CD14-positive monocyte (primary cell): ENCODE measurements at regions not wholly inside any gene's neighbourhood (a gene's known extent, or its start where the extent isn't known, plus 50 kb on each side); places are given as distances from the start of the nearest gene placed in this dataset.

Source experiments
- DNase-seq, 3 donors: peaks; one replicate each; pipeline ENCODE4 v3.0.0-alpha.2; 2011 to 2022
- H2AFZ ChIP-seq: 2 replicates; pipeline ENCODE4 v1.6.0; 2012; ENCODE audit warnings: mild to moderate bottlenecking, low read depth, low read length, inconsistent platforms; ENCODE audit not compliant: insufficient read depth, poor library complexity, severe bottlenecking
- H3K27ac ChIP-seq, 2 donors: 1 replicate in 1 of 2; 2 replicates in 1 of 2; pipeline ENCODE4 v1.5.1; 2012 to 2013; ENCODE audit warnings: low read length in 2 of 2, control low read depth in 1 of 2, inconsistent platforms in 1 of 2, low read depth in 1 of 2, mild to moderate bottlenecking in 1 of 2
- H3K27me3 ChIP-seq, 2 donors: one replicate each; pipeline versions ENCODE4 v1.6.0 to v1.6.1; 2011 to 2013; ENCODE audit warnings: low read length in 2 of 2; ENCODE audit not compliant: control insufficient read depth in 2 of 2, insufficient read depth in 2 of 2
- H3K36me3 ChIP-seq, 2 donors: replicated peaks in 1 of 2; 1 replicate in 1 of 2; 2 replicates in 1 of 2; pipeline versions ENCODE4 v1.5.1 to v1.6.1; 2012 to 2013; ENCODE audit warnings: low read length in 2 of 2, control low read depth in 1 of 2, inconsistent platforms in 1 of 2, mild to moderate bottlenecking in 1 of 2; ENCODE audit not compliant: insufficient read depth in 2 of 2, control insufficient read depth in 1 of 2
- H3K4me1 ChIP-seq, 2 donors: 1 replicate in 1 of 2; 2 replicates in 1 of 2; pipeline versions ENCODE4 v1.5.1 to v1.6.1; 2012 to 2013; ENCODE audit warnings: low read length in 2 of 2, control low read depth in 1 of 2, inconsistent platforms in 1 of 2, mild to moderate bottlenecking in 1 of 2, moderate library complexity in 1 of 2; ENCODE audit not compliant: insufficient read depth in 2 of 2, control insufficient read depth in 1 of 2
- H3K4me2 ChIP-seq: replicated peaks from 2 replicates; pipeline ENCODE3; 2012; ENCODE audit warnings: low read length, moderate library complexity, mild to moderate bottlenecking; ENCODE audit not compliant: poor library complexity, severe bottlenecking; ENCODE audit errors: extremely low read depth
- H3K4me3 ChIP-seq, 3 experiments: fragments of 200-600 bp in 1 of 3; sonication (generic) in 1 of 3; replicated peaks in 1 of 3; 1 replicate in 2 of 3; 2 replicates in 1 of 3; pipeline ENCODE4 v1.5.1; 2011 to 2013; ENCODE audit warnings: low read length in 3 of 3, mild to moderate bottlenecking in 3 of 3, control low read depth in 2 of 3, low read depth in 2 of 3, inconsistent platforms in 1 of 3, moderate library complexity in 1 of 3
- H3K79me2 ChIP-seq: 2 replicates; pipeline ENCODE4 v1.6.0; 2012; ENCODE audit warnings: mild to moderate bottlenecking, control low read depth, inconsistent platforms, low read length, moderate library complexity; ENCODE audit not compliant: insufficient read depth
- H3K9ac ChIP-seq: 2 replicates; pipeline ENCODE4 v1.6.0; 2017; ENCODE audit warnings: low read length, mild to moderate bottlenecking; ENCODE audit not compliant: insufficient read depth, poor library complexity, severe bottlenecking
- H3K9me3 ChIP-seq, 2 donors: replicated peaks in 1 of 2; 1 replicate in 1 of 2; 2 replicates in 1 of 2; pipeline versions ENCODE4 v1.5.1 to v1.6.1; 2012 to 2013; ENCODE audit warnings: low read length in 2 of 2, control low read depth in 1 of 2; ENCODE audit not compliant: control insufficient read depth in 1 of 2, insufficient read depth in 1 of 2
- H4K20me1 ChIP-seq: 2 replicates; pipeline ENCODE4 v1.6.0; 2012; ENCODE audit warnings: mild to moderate bottlenecking, low read length, control low read depth, moderate library complexity; ENCODE audit not compliant: insufficient read depth
- H3K27ac Mint-ChIP-seq, 7 donors: one replicate each; pipeline ENCODE4 v1.8.0; 2020; ENCODE audit warnings: mild to moderate bottlenecking in 7 of 7, mixed read lengths in 7 of 7, moderate library complexity in 6 of 7, inconsistent platforms in 2 of 7
- H3K27me3 Mint-ChIP-seq, 3 donors: one replicate each; pipeline ENCODE4 v1.8.0; 2021 to 2022; ENCODE audit warnings: low read depth in 3 of 3, mild to moderate bottlenecking in 3 of 3, mixed read lengths in 3 of 3, moderate library complexity in 3 of 3, inconsistent platforms in 1 of 3
- H3K36me3 Mint-ChIP-seq, 2 donors: one replicate each; pipeline ENCODE4 v1.8.0; 2020; ENCODE audit warnings: mixed read lengths in 2 of 2, inconsistent platforms in 1 of 2, mild to moderate bottlenecking in 1 of 2
- H3K4me1 Mint-ChIP-seq: one replicate; pipeline ENCODE4 v1.8.0; 2020; ENCODE audit warnings: mild to moderate bottlenecking, mixed read lengths
- H3K4me3 Mint-ChIP-seq, 2 donors: one replicate each; pipeline ENCODE4 v1.8.0; 2020; ENCODE audit warnings: mild to moderate bottlenecking in 2 of 2, mixed read lengths in 2 of 2, moderate library complexity in 1 of 2
- H3K9me3 Mint-ChIP-seq, 7 donors: one replicate each; pipeline ENCODE4 v1.8.0; 2020 to 2022; ENCODE audit warnings: mixed read lengths in 7 of 7, mild to moderate bottlenecking in 6 of 7, moderate library complexity in 6 of 7, inconsistent platforms in 2 of 7
- CTCF ChIP-seq: fragments of 200-600 bp; IDR thresholded peaks from one replicate; pipeline ENCODE4 v1.8.0; 2022; ENCODE audit warnings: antibody characterized with exemption, mild to moderate bottlenecking
- intact Hi-C, 2 donors: fragments of 100-400 bp; cut with micrococcal nuclease; formaldehyde crosslinking; loops; one replicate each; pipeline versions ENCODE4 v1.15.0 to v1.15.1; 2023

- no peaks in the 10 kb centered on the region for H3K36me3 ChIP-seq
- H3K4me3 Mint-ChIP-seq: no peak overlapping the region
- H3K4me3 ChIP-seq: no peak overlapping the region
- no peaks in the 10 kb centered on the region for H3K9me3 ChIP-seq
- no peaks in the 10 kb centered on the region for H3K4me1 ChIP-seq
- no peaks in the 10 kb centered on the region for H3K36me3 Mint-ChIP-seq
- no peaks in the 10 kb centered on the region for H3K27me3 ChIP-seq
- H3K79me2 ChIP-seq: no peaks in the 10 kb centered on the region
- H3K27ac Mint-ChIP-seq: no peak overlapping the region
- no peak overlapping the region for H3K9ac ChIP-seq
- H4K20me1 ChIP-seq: no peaks in the 10 kb centered on the region
- DNase-seq: no peak
- no peak overlapping the region for H3K27ac ChIP-seq
- no peaks in the 10 kb centered on the region for H3K27me3 Mint-ChIP-seq
- H2AFZ ChIP-seq: no peak overlapping the region
- TF ChIP-seq CTCF: no peak
- H3K4me2 ChIP-seq: no peak overlapping the region
- H3K4me1 Mint-ChIP-seq: no peaks in the 10 kb centered on the region
- intact Hi-C loops: no loop called here
- peaks cover 0 to 3% (median 0%) of the 10 kb centered on the region in 7 donors for H3K9me3 Mint-ChIP-seq
Observed at GRCh38 chr9:29648132-29648531, 2074.9 kb upstream of the C9orf72 start.

DNA sequence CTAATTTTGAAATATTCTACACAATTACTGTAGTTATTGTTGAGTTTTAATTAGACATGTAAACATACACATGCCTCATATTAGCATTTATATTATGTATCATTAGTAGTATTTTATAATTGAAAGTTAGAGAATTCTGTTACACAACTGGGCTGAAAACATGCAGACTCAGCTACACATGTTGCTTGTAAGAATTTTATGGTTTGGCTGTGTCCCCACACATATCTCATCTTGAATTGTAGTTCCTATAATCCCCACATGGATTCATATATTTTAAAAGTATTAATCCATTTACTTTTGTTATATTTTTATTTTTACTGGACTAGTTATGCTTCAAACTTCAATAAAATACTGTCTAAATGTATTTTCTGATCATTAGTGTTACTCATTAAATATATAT lies 2075.3 kb upstream of the C9orf72 start:
- H3K4me1 Mint-ChIP-seq: no peaks in the 10 kb centered on the region
- no peak overlapping the region for H3K4me3 Mint-ChIP-seq
- TF ChIP-seq CTCF: no peak
- H3K36me3 Mint-ChIP-seq: no peaks in the 10 kb centered on the region
- peaks cover 0 to 3% (median 0%) of the 10 kb centered on the region in 7 donors for H3K9me3 Mint-ChIP-seq
- DNase-seq: no peak
- Histone ChIP-seq H3K4me2 (no peak overlapping the region), H3K9ac (no peak overlapping the region), H3K4me3 (no peak overlapping the region), H3K36me3 (no peaks in the 10 kb centered on the region), H3K27ac (no peak overlapping the region), H2AFZ (no peak overlapping the region), H4K20me1 (no peaks in the 10 kb centered on the region), H3K27me3 (no peaks in the 10 kb centered on the region), H3K9me3 (no peaks in the 10 kb centered on the region), H3K79me2 (no peaks in the 10 kb centered on the region), H3K4me1 (no peaks in the 10 kb centered on the region)
- H3K27me3 Mint-ChIP-seq: no peaks in the 10 kb centered on the region
- intact Hi-C loops: no loop called here
- H3K27ac Mint-ChIP-seq: no peak overlapping the region
